HG02852 (cell line): ENCODE measurements at regions not wholly inside any gene's neighbourhood (a gene's known extent, or its start where the extent isn't known, plus 50 kb on each side); places are given as distances from the start of the nearest gene placed in this dataset.

Experiments
- ATAC-seq: cut with Tn5 transposase; IDR thresholded peaks from one replicate; pipeline ENCODE4 v1.9.1; 2021; ENCODE audit warnings: mild to moderate bottlenecking, moderate library complexity; ENCODE audit not compliant: unreplicated experiment

- ATAC-seq = no peak
These were observed 400.8 kb downstream of the CDH26 start for GRCh38 chr20:60359010-60359409.

GRCh38 chr20:60361761-60362395, 403.7 kb downstream of the CDH26 start:
- no peak for ATAC-seq

- ATAC-seq = no peak
These were observed 404.3 kb downstream of the CDH26 start for GRCh38 chr20:60362531-60362930.

GRCh38 chr20:60363698-60364097, 405.5 kb downstream of the CDH26 start:
- ATAC-seq = no peak

- no peak for ATAC-seq
These were observed 406.9 kb downstream of the CDH26 start for GRCh38 chr20:60365064-60365666.

- ATAC-seq = no peak
These were observed 407.7 kb downstream of the CDH26 start for GRCh38 chr20:60365882-60366281.

- ATAC-seq = no peak
These were observed 413.2 kb downstream of the CDH26 start for GRCh38 chr20:60371384-60371783.

GRCh38 chr20:60372275-60372674, 414.1 kb downstream of the CDH26 start:
- ATAC-seq = no peak

GRCh38 chr20:60372822-60373221, 414.6 kb downstream of the CDH26 start:
- no peak for ATAC-seq

- no peak for ATAC-seq
These were observed 420.4 kb downstream of the CDH26 start for GRCh38 chr20:60378620-60379019.

GRCh38 chr20:60381643-60382400, 423.6 kb downstream of the CDH26 start:
- ATAC-seq = no peak

GRCh38 chr20:60389441-60389840, 431.2 kb downstream of the CDH26 start:
- no peak for ATAC-seq

- no peak for ATAC-seq
These were observed 431.7 kb downstream of the CDH26 start for GRCh38 chr20:60389882-60390281.

- no peak for ATAC-seq
These were observed 437.8 kb downstream of the CDH26 start for GRCh38 chr20:60395991-60396390.

GRCh38 chr20:60400567-60400966, 442.3 kb downstream of the CDH26 start:
- ATAC-seq = no peak

- ATAC-seq = no peak
These were observed 444.2 kb downstream of the CDH26 start for GRCh38 chr20:60402189-60403058.

- no peak for ATAC-seq
These were observed 445.0 kb downstream of the CDH26 start for GRCh38 chr20:60403105-60403741.

- ATAC-seq = no peak
These were observed 449.0 kb downstream of the CDH26 start for GRCh38 chr20:60407011-60407771.

GRCh38 chr20:60407938-60408337, 449.7 kb downstream of the CDH26 start:
- ATAC-seq = no peak

GRCh38 chr20:60408435-60408834, 450.2 kb downstream of the CDH26 start:
- no peak for ATAC-seq
